ENCODE measurements at regions not wholly inside any gene's neighbourhood (a gene's known extent, or its start where the extent isn't known, plus 50 kb on each side); places are given as distances from the start of the nearest gene placed in this dataset.
A peak's percentile ranks its signal among the peaks of the same experiment; 100 is the strongest.

GRCh38 chr1:103336408-103336807 lies 189.1 kb upstream of the RNPC3 start:
- Mint-ChIP-seq H3K9me3 (no peaks in the 10 kb centered on the region), H3K4me1 (no peaks in the 10 kb centered on the region), H3K36me3 (no peaks in the 10 kb centered on the region), H3K4me3 (no peak overlapping the region), H3K27me3 (ENCODE audit: insufficient read depth, low read depth) (no peaks in the 10 kb centered on the region), H3K27ac (no peak overlapping the region)
- H3K9ac ChIP-seq: no peak overlapping the region
- H3K27me3 ChIP-seq: no peaks in the 10 kb centered on the region
- H4K20me1 ChIP-seq (ENCODE audit: low read depth): no peaks in the 10 kb centered on the region
- H3K79me2 ChIP-seq (ENCODE audit: low read depth): no peaks in the 10 kb centered on the region
- no peak overlapping the region for H3K4me2 ChIP-seq
- H3K9me3 ChIP-seq (ENCODE audit: low read depth): no peaks in the 10 kb centered on the region
- H3F3A ChIP-seq (ENCODE audit: low read depth): no peaks in the 10 kb centered on the region
- no peak overlapping the region for H3K27ac ChIP-seq
- H3K4me3 ChIP-seq: no peak overlapping the region
- no peaks in the 10 kb centered on the region for H3K36me3 ChIP-seq
- H3K4me1 ChIP-seq: no peaks in the 10 kb centered on the region
- no peak overlapping the region for H2AFZ ChIP-seq (replicated peaks)
- DNase-seq (ENCODE audit: low spot score): no peak
- TF ChIP-seq CTCF (IDR thresholded peaks at IDR 0.05): no peak
- TF ChIP-seq EZH2phosphoT487 (IDR thresholded peaks at IDR 0.05): no peak
- TF ChIP-seq EZH2 (IDR thresholded peaks at IDR 0.05): no peak

- Mint-ChIP-seq H3K36me3 (no peaks in the 10 kb centered on the region), H3K4me1 (no peaks in the 10 kb centered on the region), H3K27ac (no peak overlapping the region), H3K4me3 (no peak overlapping the region), H3K27me3 (ENCODE audit: insufficient read depth, low read depth) (no peaks in the 10 kb centered on the region), H3K9me3 (no peaks in the 10 kb centered on the region)
- no peak overlapping the region for H3K9ac ChIP-seq
- no peaks in the 10 kb centered on the region for H3F3A ChIP-seq (ENCODE audit: low read depth)
- H4K20me1 ChIP-seq (ENCODE audit: low read depth): no peaks in the 10 kb centered on the region
- H3K36me3 ChIP-seq: no peaks in the 10 kb centered on the region
- H3K79me2 ChIP-seq (ENCODE audit: low read depth): no peaks in the 10 kb centered on the region
- H3K4me2 ChIP-seq: no peak overlapping the region
- H2AFZ ChIP-seq (replicated peaks): no peak overlapping the region
- H3K27ac ChIP-seq: no peak overlapping the region
- H3K4me1 ChIP-seq: no peaks in the 10 kb centered on the region
- TF ChIP-seq EZH2phosphoT487 (IDR thresholded peaks at IDR 0.05): no peak
- no peak for TF ChIP-seq EZH2 (IDR thresholded peaks at IDR 0.05)
- no peak for TF ChIP-seq CTCF (IDR thresholded peaks at IDR 0.05)
- no peak for DNase-seq (ENCODE audit: low spot score)
- no peaks in the 10 kb centered on the region for H3K9me3 ChIP-seq (ENCODE audit: low read depth)
- H3K4me3 ChIP-seq: no peak overlapping the region
- H3K27me3 ChIP-seq: no peaks in the 10 kb centered on the region
Measured at GRCh38 chr1:103333141-103333540, 192.4 kb upstream of the RNPC3 start.

- Mint-ChIP-seq H3K9me3 (peaks cover 9% of the 10 kb centered on the region), H3K27ac (no peak overlapping the region), H3K36me3 (no peaks in the 10 kb centered on the region), H3K27me3 (ENCODE audit: insufficient read depth, low read depth) (no peaks in the 10 kb centered on the region), H3K4me1 (no peaks in the 10 kb centered on the region), H3K4me3 (no peak overlapping the region)
- no peaks in the 10 kb centered on the region for H3K36me3 ChIP-seq
- no peaks in the 10 kb centered on the region for H4K20me1 ChIP-seq (ENCODE audit: low read depth)
- H3F3A ChIP-seq (ENCODE audit: low read depth): no peaks in the 10 kb centered on the region
- TF ChIP-seq EZH2phosphoT487 (IDR thresholded peaks at IDR 0.05) (no peak), CTCF (IDR thresholded peaks at IDR 0.05) (no peak), EZH2 (IDR thresholded peaks at IDR 0.05) (no peak)
- H3K79me2 ChIP-seq (ENCODE audit: low read depth): no peaks in the 10 kb centered on the region
- no peaks in the 10 kb centered on the region for H3K27me3 ChIP-seq
- H3K4me2 ChIP-seq: no peak overlapping the region
- H3K27ac ChIP-seq: no peak overlapping the region
- no peaks in the 10 kb centered on the region for H3K9me3 ChIP-seq (ENCODE audit: low read depth)
- peak overlapping the region; percentile 57 for H2AFZ ChIP-seq (replicated peaks)
- no peak for DNase-seq (ENCODE audit: low spot score)
- H3K9ac ChIP-seq: no peak overlapping the region
- no peaks in the 10 kb centered on the region for H3K4me1 ChIP-seq
- no peak overlapping the region for H3K4me3 ChIP-seq
Measured at GRCh38 chr1:103327054-103327719, 198.3 kb upstream of the RNPC3 start.

All from neural progenitor cell (in vitro differentiated cells).